ENCODE measurements at regions not wholly inside any gene's neighbourhood (a gene's known extent, or its start where the extent isn't known, plus 50 kb on each side); places are given as distances from the start of the nearest gene placed in this dataset.
A peak's percentile ranks its signal among the peaks of the same experiment; 100 is the strongest.

GRCh38 chr21:16597753-16598152 is 868.0 kb downstream of the USP25 start:
- no peak for DNase-seq (ENCODE audit: low read depth, low spot score)
- TF ChIP-seq FOXP2 (optimal IDR thresholded peaks at IDR 0.05; ENCODE audit: control extremely low read depth, extremely low read length, insufficient read depth) (no peak), EZH2 (IDR thresholded peaks at IDR 0.05) (no peak)
- Histone ChIP-seq H3K4me3 (no peak overlapping the region), H3K27ac (no peak overlapping the region), H3K9me3 (ENCODE audit: low read depth, low read length) (no peaks in the 10 kb centered on the region), H3K36me3 (ENCODE audit: insufficient read depth, low read length) (no peaks in the 10 kb centered on the region), H3K9ac (ENCODE audit: insufficient read length) (no peak overlapping the region)

DNA sequence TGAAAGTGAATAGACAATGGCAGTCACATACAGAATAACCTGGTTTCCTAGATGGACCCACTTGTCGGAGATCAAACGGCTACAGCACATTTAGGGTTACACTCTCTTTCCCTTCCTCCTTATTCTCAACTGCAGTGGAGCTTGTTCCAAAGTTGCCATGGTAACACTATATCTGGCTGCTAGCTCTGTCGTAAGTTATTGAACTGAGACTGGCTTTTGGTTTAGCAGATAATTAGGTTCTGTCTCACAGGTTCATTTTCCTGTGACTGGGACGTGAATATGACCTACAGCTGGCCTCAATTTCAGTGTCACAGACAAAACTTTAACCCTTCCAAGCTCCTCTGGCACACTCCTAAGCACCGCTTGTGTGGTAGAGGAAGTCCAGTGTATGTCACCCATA is 875.8 kb downstream of the USP25 start:
- no peak for DNase-seq (ENCODE audit: low read depth, low spot score)
- H3K9ac ChIP-seq (ENCODE audit: insufficient read length), result no peak overlapping the region
- H3K27ac ChIP-seq, result no peak overlapping the region
- TF ChIP-seq FOXP2 (optimal IDR thresholded peaks at IDR 0.05; ENCODE audit: control extremely low read depth, extremely low read length, insufficient read depth) (no peak), EZH2 (IDR thresholded peaks at IDR 0.05) (no peak), POLR2AphosphoS5 (IDR thresholded peaks at IDR 0.05; ENCODE audit: borderline replicate concordance, low read depth, low read length) (no peak)
- no peaks in the 10 kb centered on the region for H3K9me3 ChIP-seq (ENCODE audit: low read depth, low read length)
- no peak overlapping the region for H3K4me3 ChIP-seq
- H3K36me3 ChIP-seq (ENCODE audit: insufficient read depth, low read length), result no peaks in the 10 kb centered on the region

DNA sequence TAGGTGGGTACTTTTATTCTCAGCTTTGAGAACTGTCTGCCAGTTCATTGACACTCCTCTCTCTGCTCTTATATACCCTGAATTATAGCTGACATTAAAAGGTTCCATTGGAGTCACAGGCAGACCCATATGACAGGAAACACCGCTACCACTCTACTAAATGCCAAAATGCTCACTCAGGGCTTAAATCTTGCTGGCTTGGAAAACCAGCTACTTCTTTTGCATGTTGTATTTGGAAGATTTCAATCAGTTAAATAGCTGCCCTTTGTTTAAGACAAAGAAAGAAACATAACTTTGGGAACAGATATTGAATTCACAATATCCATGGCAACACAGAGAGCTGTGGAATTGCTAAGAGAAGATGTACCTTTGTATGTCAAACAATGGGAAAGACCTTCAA is 876.5 kb downstream of the USP25 start:
- Histone ChIP-seq H3K9ac (ENCODE audit: insufficient read length) (no peak overlapping the region), H3K36me3 (ENCODE audit: insufficient read depth, low read length) (no peaks in the 10 kb centered on the region), H3K4me3 (no peak overlapping the region), H3K27ac (no peak overlapping the region), H3K9me3 (ENCODE audit: low read depth, low read length) (no peaks in the 10 kb centered on the region)
- no peak for DNase-seq (ENCODE audit: low read depth, low spot score)
- no peak for TF ChIP-seq POLR2AphosphoS5 (IDR thresholded peaks at IDR 0.05; ENCODE audit: borderline replicate concordance, low read depth, low read length)

- TF ChIP-seq FOXP2 (optimal IDR thresholded peaks at IDR 0.05; ENCODE audit: control extremely low read depth, extremely low read length, insufficient read depth), result no peak
- TF ChIP-seq POLR2AphosphoS5 (IDR thresholded peaks at IDR 0.05; ENCODE audit: borderline replicate concordance, low read depth, low read length), result no peak
- no peak for TF ChIP-seq EZH2 (IDR thresholded peaks at IDR 0.05)
- H3K9me3 ChIP-seq (ENCODE audit: low read depth, low read length), result no peaks in the 10 kb centered on the region
- no peak overlapping the region for H3K9ac ChIP-seq (ENCODE audit: insufficient read length)
- DNase-seq (ENCODE audit: low read depth, low spot score), result no peak
- H3K27ac ChIP-seq, result no peak overlapping the region
- no peak overlapping the region for H3K4me3 ChIP-seq
- H3K36me3 ChIP-seq (ENCODE audit: insufficient read depth, low read length), result peaks cover 4% of the 10 kb centered on the region; the same call in 1 of the 2 replicates
These were observed 878.5 kb downstream of the USP25 start for GRCh38 chr21:16608209-16608830.

- H3K9ac ChIP-seq (ENCODE audit: insufficient read length), result no peak overlapping the region
- H3K36me3 ChIP-seq (ENCODE audit: insufficient read depth, low read length), result peaks cover 3% of the 10 kb centered on the region; the same call in 1 of the 2 replicates
- no peak for TF ChIP-seq FOXP2 (optimal IDR thresholded peaks at IDR 0.05; ENCODE audit: control extremely low read depth, extremely low read length, insufficient read depth)
- TF ChIP-seq EZH2 (IDR thresholded peaks at IDR 0.05), result no peak
- TF ChIP-seq POLR2AphosphoS5 (IDR thresholded peaks at IDR 0.05; ENCODE audit: borderline replicate concordance, low read depth, low read length), result no peak
- H3K27ac ChIP-seq, result no peak overlapping the region; the same call in 1 of the 2 replicates
- no peak overlapping the region for H3K4me3 ChIP-seq
- no peak for DNase-seq (ENCODE audit: low read depth, low spot score)
- no peaks in the 10 kb centered on the region for H3K9me3 ChIP-seq (ENCODE audit: low read depth, low read length)
These were observed 889.5 kb downstream of the USP25 start for GRCh38 chr21:16619281-16619680.

DNA sequence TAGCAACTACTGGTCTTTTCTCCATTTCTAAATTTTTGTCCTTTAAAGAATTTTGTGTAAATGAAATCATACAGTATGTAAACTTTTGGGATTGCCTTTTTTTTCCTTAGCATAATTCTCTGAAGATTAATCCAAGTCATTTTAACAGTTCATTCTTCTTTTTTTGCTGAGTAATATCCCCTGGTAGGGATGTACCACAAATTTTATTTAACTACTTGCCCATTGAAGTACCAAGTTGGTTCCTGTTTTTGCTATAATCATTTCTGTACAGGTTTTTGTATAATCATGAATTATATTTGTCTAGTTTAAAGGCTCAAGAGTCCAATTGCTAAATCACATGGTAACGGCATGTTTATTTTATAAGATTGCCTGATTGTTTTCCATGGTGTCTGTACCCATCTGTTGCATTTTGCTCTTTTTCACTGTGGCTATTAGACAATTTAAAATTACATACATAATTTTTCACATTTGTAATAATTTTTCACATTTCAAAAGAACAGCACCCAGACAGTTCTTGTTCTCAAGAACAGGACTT is 891.1 kb downstream of the USP25 start:
- Histone ChIP-seq H3K9ac (ENCODE audit: insufficient read length) (no peak overlapping the region), H3K9me3 (ENCODE audit: low read depth, low read length) (no peaks in the 10 kb centered on the region), H3K27ac (0 out of 2 replicates have a peak overlapping the region, but pooled peaks have one; percentile 22), H3K36me3 (ENCODE audit: insufficient read depth, low read length) (peaks cover 3% of the 10 kb centered on the region; the same call in 1 of the 2 replicates), H3K4me3 (no peak overlapping the region)
- DNase-seq (ENCODE audit: low read depth, low spot score), result no peak
- TF ChIP-seq EZH2 (IDR thresholded peaks at IDR 0.05), result no peak
- no peak for TF ChIP-seq FOXP2 (optimal IDR thresholded peaks at IDR 0.05; ENCODE audit: control extremely low read depth, extremely low read length, insufficient read depth)
- no peak for TF ChIP-seq POLR2AphosphoS5 (IDR thresholded peaks at IDR 0.05; ENCODE audit: borderline replicate concordance, low read depth, low read length)

DNA sequence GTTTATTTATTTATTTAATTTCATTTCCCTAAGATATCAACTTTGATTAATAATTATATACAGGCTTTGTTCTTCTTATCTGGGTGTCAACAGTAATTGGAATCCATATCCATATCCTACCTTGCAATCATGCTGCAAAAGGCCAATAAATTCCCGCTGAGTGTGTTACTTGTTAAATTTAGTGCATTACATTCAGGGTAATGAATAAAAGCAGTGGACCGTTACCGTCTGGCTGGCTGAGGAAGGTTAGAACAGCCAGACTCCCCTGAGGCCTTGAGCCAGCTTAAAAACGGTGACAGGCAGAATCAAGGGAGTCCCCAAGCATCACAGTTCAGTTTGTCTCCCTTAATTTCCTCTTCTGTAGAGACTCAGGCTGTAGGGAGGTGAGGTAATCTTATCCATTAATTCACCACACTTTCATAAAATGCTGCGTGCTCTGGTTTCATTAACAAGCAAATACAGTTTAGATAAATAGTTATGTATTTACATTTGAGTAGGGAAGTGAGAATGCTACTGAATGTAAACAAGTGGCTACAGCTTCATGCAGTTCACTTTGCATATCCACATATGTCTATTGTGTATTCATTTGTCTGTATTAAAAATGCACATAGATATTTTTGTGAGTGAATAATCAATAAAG is 888.2 kb upstream of the CXADR start:
- H3K4me3 ChIP-seq, result no peak overlapping the region
- H3K9me3 ChIP-seq (ENCODE audit: low read depth, low read length), result no peaks in the 10 kb centered on the region
- no peak for TF ChIP-seq POLR2AphosphoS5 (IDR thresholded peaks at IDR 0.05; ENCODE audit: borderline replicate concordance, low read depth, low read length)
- no peak overlapping the region for H3K9ac ChIP-seq (ENCODE audit: insufficient read length)
- H3K36me3 ChIP-seq (ENCODE audit: insufficient read depth, low read length), result peaks cover 3% of the 10 kb centered on the region; the same call in 1 of the 2 replicates
- no peak overlapping the region for H3K27ac ChIP-seq
- no peak for DNase-seq (ENCODE audit: low read depth, low spot score)

GRCh38 chr21:16625491-16625890 is 887.4 kb upstream of the CXADR start:
- DNase-seq (ENCODE audit: low read depth, low spot score), result no peak
- Histone ChIP-seq H3K9me3 (ENCODE audit: low read depth, low read length) (no peaks in the 10 kb centered on the region), H3K36me3 (ENCODE audit: insufficient read depth, low read length) (peaks cover 3% of the 10 kb centered on the region; the same call in 1 of the 2 replicates), H3K9ac (ENCODE audit: insufficient read length) (no peak overlapping the region), H3K27ac (no peak overlapping the region; the same call in 1 of the 2 replicates), H3K4me3 (no peak overlapping the region)
- TF ChIP-seq POLR2AphosphoS5 (IDR thresholded peaks at IDR 0.05; ENCODE audit: borderline replicate concordance, low read depth, low read length), result no peak
- TF ChIP-seq FOXP2 (optimal IDR thresholded peaks at IDR 0.05; ENCODE audit: control extremely low read depth, extremely low read length, insufficient read depth), result no peak
- TF ChIP-seq EZH2 (IDR thresholded peaks at IDR 0.05), result no peak

Data from SK-N-MC (cell line).